Esophagus muscularis mucosa (tissue), 4 donors: ENCODE measurements at regions not wholly inside any gene's neighbourhood (a gene's known extent, or its start where the extent isn't known, plus 50 kb on each side); places are given as distances from the start of the nearest gene placed in this dataset.

ENCODE experiments used
- EP300 ChIP-seq: sonication (generic); formaldehyde crosslinking; IDR thresholded peaks from one replicate; pipeline ENCODE4 v1.6.1; 2017; ENCODE audit warnings: antibody characterized with exemption
- POLR2A ChIP-seq: fragments of 450-650 bp; IDR thresholded peaks from one replicate; pipeline ENCODE4 v1.6.1; 2017; ENCODE audit warnings: antibody characterized with exemption, moderate library complexity, mild to moderate bottlenecking, low read depth
- TF ChIP-seq, protein P1 (sequence below), 3 experiments: fragments of 200-600 bp in 2 of 3; fragments of 450-650 bp in 1 of 3; sonication (generic) in 2 of 3; IDR thresholded peaks; one replicate each; pipeline ENCODE4 v1.5.1; 2017 to 2019; ENCODE audit warnings: antibody characterized with exemption in 3 of 3, mild to moderate bottlenecking in 2 of 3, moderate library complexity in 1 of 3

DNA sequence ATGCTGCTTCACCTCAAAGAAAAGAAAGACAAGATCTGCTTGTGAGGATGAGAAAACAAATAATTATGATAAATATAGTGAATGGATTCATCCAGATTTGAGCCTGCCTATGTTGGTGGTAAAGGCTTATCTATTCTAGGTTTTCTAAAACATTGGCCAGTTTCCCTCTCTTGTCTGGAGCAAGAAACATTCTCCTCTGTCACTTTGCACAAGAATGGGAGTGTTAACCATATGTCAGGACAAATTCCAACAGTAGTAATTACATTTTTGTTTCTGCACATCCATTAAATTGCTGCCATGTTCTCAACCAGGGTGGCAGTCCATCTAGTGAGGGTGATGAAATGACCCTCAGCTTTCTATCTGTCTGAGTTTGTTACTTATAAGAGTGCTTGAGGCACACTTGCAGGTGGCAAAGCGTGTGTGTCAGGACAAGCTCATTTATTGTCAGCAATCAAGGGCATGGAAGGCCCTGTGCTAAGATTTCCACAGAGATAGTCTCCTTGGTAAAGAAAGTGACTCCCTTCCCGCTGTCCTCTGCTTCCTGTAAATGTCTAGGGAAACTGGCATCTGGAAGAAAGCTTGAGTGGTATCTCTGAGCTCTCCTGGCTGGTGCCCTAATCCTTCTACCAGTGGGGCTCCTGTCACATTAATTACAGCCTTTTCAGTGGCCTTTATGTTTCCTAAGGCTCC, 502.1 kb upstream of the FLRT2 start:
- TF ChIP-seq, protein P1, sequence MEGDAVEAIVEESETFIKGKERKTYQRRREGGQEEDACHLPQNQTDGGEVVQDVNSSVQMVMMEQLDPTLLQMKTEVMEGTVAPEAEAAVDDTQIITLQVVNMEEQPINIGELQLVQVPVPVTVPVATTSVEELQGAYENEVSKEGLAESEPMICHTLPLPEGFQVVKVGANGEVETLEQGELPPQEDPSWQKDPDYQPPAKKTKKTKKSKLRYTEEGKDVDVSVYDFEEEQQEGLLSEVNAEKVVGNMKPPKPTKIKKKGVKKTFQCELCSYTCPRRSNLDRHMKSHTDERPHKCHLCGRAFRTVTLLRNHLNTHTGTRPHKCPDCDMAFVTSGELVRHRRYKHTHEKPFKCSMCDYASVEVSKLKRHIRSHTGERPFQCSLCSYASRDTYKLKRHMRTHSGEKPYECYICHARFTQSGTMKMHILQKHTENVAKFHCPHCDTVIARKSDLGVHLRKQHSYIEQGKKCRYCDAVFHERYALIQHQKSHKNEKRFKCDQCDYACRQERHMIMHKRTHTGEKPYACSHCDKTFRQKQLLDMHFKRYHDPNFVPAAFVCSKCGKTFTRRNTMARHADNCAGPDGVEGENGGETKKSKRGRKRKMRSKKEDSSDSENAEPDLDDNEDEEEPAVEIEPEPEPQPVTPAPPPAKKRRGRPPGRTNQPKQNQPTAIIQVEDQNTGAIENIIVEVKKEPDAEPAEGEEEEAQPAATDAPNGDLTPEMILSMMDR (IDR thresholded peaks at IDR 0.05): no peak
- no peak for TF ChIP-seq POLR2A
- TF ChIP-seq EP300: no peak
